Testis (tissue), 2 donors: ENCODE measurements at regions not wholly inside any gene's neighbourhood (a gene's known extent, or its start where the extent isn't known, plus 50 kb on each side); places are given as distances from the start of the nearest gene placed in this dataset.
"Not testable (repeated sequence)": the region's sequence is repeated elsewhere in the genome, so short reads cannot be mapped to it uniquely, and the experiment has no call there.

Experiments used
- DNase-seq: peaks from one replicate; pipeline ENCODE4 v3.0.0-alpha.2; 2019
- H3K27ac ChIP-seq, 2 donors: fragments of 200-600 bp; sonication (generic); one replicate each; pipeline ENCODE4 v1.5.1; 2019
- H3K27me3 ChIP-seq: fragments of 200-600 bp; sonication (generic); one replicate; pipeline ENCODE4 v1.5.1; 2019
- H3K36me3 ChIP-seq: fragments of 200-600 bp; sonication (generic); one replicate; pipeline ENCODE4 v1.5.1; 2017; ENCODE audit warnings: low read depth; ENCODE audit errors: missing control alignments
- H3K4me1 ChIP-seq: fragments of 200-600 bp; sonication (generic); one replicate; pipeline ENCODE4 v1.5.1; 2019
- H3K4me3 ChIP-seq, 2 donors: fragments of 200-600 bp; sonication (generic); one replicate each; pipeline ENCODE4 v1.5.1; 2017 to 2019
- H3K9me3 ChIP-seq: fragments of 200-600 bp; sonication (generic); one replicate; pipeline ENCODE4 v1.5.1; 2017
- CTCF ChIP-seq, 3 experiments: fragments of 450-650 bp in 2 of 3; fragments of 200-600 bp in 1 of 3; sonication (generic) in 1 of 3; IDR thresholded peaks; one replicate each; pipeline ENCODE4 v1.5.1; 2016 to 2019; ENCODE audit warnings: antibody characterized with exemption in 3 of 3, mild to moderate bottlenecking in 2 of 3, moderate library complexity in 1 of 3
- POLR2A ChIP-seq: fragments of 450-650 bp; IDR thresholded peaks from one replicate; pipeline ENCODE4 v1.6.1; 2017; ENCODE audit warnings: antibody characterized with exemption, mild to moderate bottlenecking, moderate library complexity
- WGBS, 2 donors: methylation state at CpG; one replicate each; pipeline ENCODE4 v1.1.5; 2018; 5-methylcytosine and 5-hydroxymethylcytosine counted together
- intact Hi-C: fragments of 100-400 bp; cut with DNase I; formaldehyde crosslinking; loops from one replicate; pipeline ENCODE4 v1.15.1; 2023; ENCODE audit warnings: low total_unique reads

GRCh38 chr5:82956600-82956999, 120.6 kb downstream of the TMEM167A start:
- H3K27me3 ChIP-seq: no peaks in the 10 kb centered on the region
- H3K36me3 ChIP-seq: no peaks in the 10 kb centered on the region
- intact Hi-C loops: no loop called here

GRCh38 chr5:82952326-82952725, 124.9 kb downstream of the TMEM167A start:
- H3K4me3 ChIP-seq: no peak overlapping the region
- TF ChIP-seq POLR2A (no peak), CTCF (IDR thresholded peaks at IDR 0.05) (no peak)
- no peaks in the 10 kb centered on the region for H3K4me1 ChIP-seq
- intact Hi-C loops: no loop called here
- no peak for DNase-seq
- no peaks in the 10 kb centered on the region for H3K27me3 ChIP-seq
- H3K9me3 ChIP-seq: no peaks in the 10 kb centered on the region
- no peaks in the 10 kb centered on the region for H3K36me3 ChIP-seq
- WGBS, 2 donors: 84 to 90% methylated on average over 1 of the region's 1 CpG
- H3K27ac ChIP-seq: no peak overlapping the region

More at GRCh38 chr5:82956600-82956999, 120.6 kb downstream of the TMEM167A start:
- Histone ChIP-seq H3K4me3 (no peak overlapping the region), H3K27ac (no peak overlapping the region), H3K9me3 (no peaks in the 10 kb centered on the region), H3K4me1 (no peaks in the 10 kb centered on the region)
- no peak for DNase-seq
- TF ChIP-seq CTCF (IDR thresholded peaks at IDR 0.05) (no peak), POLR2A (no peak)

GRCh38 chr5:82944267-82944666, 132.9 kb downstream of the TMEM167A start:
- H3K36me3 ChIP-seq, H3K27ac ChIP-seq, H3K9me3 ChIP-seq, intact Hi-C loops, DNase-seq, H3K4me1 ChIP-seq, H3K27me3 ChIP-seq, H3K4me3 ChIP-seq: not testable (repeated sequence)
- 82 to 92% methylated on average over 8 of the region's 8 CpGs for WGBS, 2 donors

DNA sequence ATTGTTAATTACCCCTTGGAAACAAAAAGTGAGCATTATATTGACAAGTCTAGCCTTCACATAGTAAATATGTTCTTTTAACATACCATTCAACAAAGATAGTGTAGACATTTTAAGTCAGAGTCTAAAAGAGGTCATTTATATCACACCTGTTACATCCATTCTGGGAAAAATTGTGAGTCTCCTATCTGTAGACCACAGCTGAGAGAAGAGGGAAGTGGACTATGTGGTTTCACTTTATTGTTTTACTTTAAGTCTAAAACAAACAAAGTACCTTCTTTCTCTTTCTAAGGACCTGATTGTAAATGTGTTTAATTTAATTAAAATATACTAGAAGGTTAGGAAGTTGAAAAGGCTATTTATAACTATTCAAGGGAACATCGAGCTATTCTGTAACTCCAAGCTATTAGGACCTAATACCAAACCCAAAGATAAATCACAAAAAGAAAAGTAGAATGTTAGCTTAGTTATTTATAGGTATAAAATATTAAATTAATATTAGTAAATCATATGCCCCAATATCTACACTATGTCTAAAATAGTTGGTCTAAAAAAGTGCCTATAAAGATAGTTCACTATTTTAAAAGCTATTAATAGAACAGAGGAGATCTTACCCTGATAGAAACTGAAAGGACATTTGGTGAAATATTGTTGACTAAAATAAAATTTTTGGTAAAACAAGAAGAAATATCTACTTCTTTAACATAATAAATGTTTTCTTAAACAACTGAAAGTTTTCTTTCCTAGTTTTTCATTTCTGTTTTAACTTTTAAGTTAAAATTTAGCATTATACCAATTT, 134.9 kb downstream of the TMEM167A start:
- DNase-seq: no peak
- intact Hi-C loops: no loop called here
- WGBS, 2 donors: 53 to 70% methylated on average over 1 of the region's 1 CpG

More for the DNA sequence above, 134.9 kb downstream of the TMEM167A start:
- no peaks in the 10 kb centered on the region for H3K4me1 ChIP-seq
- TF ChIP-seq POLR2A (no peak), CTCF (IDR thresholded peaks at IDR 0.05) (no peak)
- no peaks in the 10 kb centered on the region for H3K27me3 ChIP-seq
- no peak overlapping the region for H3K4me3 ChIP-seq
- H3K27ac ChIP-seq: no peak overlapping the region
- no peaks in the 10 kb centered on the region for H3K9me3 ChIP-seq
- no peaks in the 10 kb centered on the region for H3K36me3 ChIP-seq
